Dedifferentiated amniotic fluid mesenchymal stem cell (primary cell): ENCODE measurements at regions not wholly inside any gene's neighbourhood (a gene's known extent, or its start where the extent isn't known, plus 50 kb on each side); places are given as distances from the start of the nearest gene placed in this dataset.
"Not testable (repeated sequence)": the region's sequence is repeated elsewhere in the genome, so short reads cannot be mapped to it uniquely, and the experiment has no call there.

Experiments
- DNase-seq: peaks from one replicate; pipeline ENCODE4 v3.0.0-alpha.2; 2016; ENCODE audit errors: extremely low spot score

DNA sequence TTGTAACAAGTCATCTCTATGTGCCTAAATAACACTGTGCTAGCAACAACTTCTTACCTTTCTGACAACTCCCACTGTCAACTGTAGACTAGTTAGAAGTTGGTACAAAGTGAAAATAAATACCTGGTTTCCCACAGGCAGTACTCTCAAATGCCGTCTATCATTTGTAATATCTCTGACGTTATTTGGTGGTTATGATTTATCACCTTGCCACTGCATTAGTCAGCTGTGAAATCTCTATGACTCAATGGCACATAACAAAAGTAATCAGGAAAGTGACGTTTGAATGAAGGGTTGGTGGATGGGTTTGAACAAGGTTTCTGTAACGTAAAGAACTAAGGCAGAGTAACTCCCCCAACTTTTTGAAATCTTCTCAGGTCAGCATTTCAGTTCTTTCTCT, 592.3 kb downstream of the MAT2B start:
- no peak for DNase-seq

DNA sequence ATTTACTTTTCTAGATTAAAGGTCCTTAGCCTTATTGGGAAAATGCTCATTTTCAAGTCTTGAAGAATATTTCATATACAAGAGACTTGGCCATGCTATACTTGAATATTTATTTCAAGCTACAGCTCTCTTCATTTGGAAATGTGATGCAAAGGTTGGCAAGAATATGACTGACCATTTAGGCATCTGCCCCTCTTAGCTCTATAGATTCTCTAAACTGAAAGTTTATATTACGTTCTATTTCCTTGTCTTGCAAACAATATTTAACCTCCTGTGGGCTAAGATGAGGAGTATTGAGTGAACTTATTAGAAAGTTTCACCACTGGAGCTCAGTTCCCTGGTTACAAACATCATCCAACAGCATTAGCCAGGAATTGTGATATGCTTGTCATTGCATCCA, 593.1 kb downstream of the MAT2B start:
- peak; percentile 40 for DNase-seq

DNA sequence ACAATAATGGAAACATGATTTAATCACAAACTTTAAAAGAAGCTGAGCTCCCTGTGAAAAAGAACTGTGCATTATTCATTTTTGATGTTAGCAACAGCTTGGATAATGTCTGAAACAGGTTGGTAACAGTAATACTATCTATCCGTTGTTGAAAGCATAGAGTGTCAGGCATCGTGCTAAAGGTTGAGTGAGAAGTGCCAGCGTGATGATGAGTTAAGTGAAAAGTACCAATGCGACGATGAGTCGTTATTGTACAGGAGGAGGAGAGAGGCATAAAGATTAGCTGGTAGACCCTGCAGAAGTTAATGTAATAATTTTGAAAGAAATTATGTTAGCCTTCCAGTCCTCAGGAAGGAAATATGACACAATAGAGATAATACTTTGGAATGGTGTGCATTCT, 593.6 kb downstream of the MAT2B start:
- DNase-seq: no peak

DNA sequence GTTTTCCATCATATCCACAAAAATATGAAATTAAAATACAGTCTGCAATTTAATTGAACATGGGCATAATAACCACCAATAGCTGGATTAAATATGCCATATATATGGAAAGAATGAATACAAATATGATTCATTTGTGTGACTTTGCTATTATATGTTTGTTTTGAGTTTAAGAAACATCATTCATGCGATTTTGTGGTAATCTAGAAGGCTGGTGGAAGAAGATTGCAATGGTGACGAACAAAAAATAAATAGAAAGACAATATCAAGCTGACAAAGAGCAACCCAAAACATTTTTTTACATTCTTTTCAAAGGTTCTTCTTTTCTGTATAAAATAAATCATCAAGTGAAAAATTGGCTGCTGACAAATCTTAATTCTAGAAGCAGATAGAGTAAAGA, 610.0 kb downstream of the MAT2B start:
- DNase-seq: no peak

DNA sequence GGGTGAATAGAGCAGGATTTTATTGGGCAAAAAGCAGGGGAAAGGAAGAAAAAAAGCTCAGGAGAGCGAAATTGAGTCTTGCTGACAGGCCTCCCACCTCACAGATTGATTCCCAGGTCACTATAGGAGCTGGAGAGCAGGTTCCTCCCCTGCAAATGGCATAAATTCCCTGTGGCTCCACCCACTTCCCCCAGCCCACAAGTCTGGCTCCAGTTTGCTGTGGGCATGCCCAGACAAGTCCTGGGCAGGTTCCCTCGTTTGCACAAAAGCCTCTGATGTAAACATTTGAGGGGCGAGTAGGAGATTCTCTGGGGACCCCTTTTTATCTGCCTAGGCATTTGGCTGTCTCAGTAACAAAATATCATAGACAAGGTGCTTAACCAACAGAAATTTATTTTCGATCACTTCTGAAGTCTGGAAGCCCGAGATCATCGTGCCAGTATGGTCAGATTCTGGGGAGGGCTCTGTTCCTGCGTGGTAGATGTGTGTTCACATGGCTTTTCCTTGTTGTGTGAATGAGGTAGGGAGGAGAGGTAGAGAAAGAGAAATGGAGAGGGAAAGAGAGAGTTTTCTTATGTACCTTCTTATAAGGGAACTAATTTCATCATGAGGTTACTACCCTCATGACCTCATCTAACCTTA, 614.5 kb downstream of the MAT2B start:
- no peak for DNase-seq

DNA sequence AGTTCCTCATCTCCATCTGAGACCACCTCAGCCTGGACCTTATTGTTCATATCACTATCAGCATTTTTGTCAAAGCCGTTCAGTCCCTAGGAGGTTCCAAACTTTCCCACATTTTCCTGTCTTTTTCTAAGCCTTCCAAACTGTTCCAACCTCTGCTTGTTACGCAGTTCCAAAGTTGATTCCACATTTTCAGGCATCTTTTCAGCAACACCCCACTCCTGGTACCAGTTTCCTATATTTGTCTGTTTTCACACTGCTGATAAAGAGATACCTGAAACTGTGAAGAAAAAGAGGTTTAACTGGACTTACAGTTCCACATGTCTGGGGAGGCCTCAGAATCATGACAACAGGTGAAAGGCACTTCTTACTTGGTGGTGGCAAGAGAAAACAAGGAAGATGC, 622.1 kb downstream of the MAT2B start:
- DNase-seq: no peak

DNA sequence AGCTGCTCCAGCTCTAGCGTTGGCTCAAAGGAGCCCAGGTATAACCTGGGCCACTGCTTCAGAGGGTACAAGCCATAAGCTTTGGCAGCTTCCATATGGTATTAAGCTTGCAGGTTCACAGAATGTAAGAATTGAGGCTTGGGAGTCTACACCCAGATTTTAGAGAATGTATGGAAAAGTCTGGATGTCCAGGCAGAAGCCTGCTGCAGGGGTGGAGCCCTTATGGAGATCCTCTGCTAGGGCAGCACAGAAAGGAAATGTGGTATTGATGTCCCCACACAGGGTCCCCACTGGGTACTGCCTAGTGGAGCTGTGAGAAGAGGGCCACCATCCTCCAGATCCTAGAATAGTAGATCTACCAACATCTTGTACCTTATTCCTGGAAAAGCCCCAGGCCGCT, 626.9 kb downstream of the MAT2B start:
- no peak for DNase-seq

DNA sequence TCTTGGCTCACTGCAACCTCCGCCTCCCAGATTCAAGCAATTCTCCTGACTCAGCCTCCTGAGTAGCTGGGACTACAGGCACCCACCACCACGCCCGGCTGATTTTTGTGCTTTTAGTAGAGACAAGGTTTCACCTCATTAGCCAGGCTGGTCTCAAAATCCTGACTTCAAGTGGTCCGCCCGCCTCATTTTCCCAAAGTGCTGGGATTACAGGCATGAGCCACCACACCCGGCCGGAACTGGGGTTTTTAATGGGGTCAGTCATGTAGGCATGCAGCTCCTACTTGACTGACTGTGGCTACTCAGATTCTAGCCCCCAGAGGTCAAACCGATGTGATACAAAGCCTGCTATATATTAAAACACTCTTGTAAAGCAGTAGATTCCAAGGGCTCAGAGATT, 631.7 kb downstream of the MAT2B start:
- DNase-seq: no peak

DNA sequence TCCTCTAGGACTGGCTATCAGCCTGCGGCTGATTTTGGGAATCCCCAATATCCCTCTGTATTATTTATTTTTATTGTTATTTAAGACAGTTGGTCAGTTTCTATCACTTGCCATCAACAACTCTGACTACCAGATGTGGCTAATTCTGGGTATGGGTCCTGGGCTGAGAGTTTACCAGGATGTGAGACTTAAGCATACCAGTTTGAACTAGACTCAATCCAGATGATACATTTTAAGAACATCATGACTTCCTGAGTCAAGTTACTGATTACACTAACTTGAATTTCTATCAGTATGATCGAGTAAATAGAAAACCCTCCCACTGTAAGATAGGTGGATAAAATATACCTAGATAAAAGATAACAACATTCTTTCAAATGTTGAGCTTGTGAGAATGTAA, 634.0 kb downstream of the MAT2B start:
- no peak for DNase-seq

DNA sequence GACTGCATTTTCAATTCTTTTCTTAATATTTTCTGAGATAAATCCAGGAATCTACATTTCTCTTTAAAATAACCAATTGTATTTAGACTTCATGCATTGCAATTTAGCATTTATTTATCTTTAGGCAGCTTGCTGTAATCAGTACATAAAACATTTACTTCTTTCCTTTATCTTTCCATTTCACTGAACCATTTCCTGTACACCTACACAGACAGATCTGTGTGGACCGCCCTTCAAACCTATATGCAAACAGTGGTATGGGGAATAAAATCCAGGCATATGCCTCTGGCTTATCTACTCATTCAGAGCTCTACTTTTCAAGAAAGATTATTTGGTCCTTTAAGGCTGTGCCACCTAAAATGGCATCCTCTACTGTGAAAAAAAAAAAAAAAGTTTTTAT, 640.0 kb downstream of the MAT2B start:
- no peak for DNase-seq

DNA sequence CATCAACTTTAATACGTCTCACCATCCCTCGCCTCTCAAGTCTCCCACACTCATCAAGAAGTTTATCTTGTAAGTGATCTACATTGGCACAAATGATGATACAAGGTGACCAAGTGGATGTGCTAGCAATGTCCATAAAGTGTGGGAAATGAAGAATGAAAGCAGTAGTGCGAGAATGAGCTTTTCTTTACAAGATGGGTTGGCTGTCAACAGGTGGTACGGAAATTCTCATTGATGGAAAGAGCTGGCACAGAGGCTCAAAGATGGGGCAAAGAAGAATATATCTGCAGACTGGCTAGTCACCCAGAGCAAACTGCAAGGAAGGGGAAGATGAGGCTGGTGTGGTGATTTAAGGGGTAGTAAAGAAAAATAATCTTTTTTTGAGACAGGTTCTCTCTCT, 640.8 kb downstream of the MAT2B start:
- DNase-seq: no peak

DNA sequence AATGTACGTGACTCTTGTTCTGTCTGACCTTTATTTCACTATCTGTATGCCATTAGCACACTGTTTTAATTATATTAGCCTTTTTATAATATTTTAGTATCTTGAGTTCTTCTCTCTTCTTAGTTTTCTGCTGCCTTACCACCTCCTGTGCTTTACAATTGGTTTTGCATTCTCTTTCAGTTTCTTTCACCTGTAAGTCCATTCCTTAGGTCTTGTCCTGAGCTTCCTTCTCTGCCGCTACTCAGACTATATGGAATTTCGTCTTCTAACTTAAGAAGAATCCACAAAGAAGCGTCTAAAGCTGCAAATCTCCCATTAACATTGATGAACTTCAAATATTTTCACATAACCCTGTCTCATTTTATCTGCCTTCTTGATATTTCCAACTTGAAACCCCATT, 642.9 kb downstream of the MAT2B start:
- no peak for DNase-seq

DNA sequence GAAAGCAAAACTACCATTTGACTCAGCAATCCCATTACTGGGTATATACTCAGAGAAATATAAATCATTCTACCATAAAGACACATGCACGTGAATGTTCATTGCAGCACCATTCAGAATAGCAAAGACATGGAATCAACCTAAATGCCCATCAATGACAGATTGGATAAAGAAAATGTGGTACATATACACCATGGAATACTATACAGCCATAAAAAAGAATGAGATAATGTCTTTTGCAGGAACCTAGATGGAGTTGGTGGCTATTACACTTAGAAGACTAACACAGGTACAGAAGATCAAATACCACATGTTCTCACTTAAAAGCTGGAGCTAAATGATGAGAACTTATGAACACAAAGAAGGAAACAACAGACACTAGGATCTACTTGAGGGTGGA, 647.1 kb downstream of the MAT2B start:
- not testable (repeated sequence) for DNase-seq

DNA sequence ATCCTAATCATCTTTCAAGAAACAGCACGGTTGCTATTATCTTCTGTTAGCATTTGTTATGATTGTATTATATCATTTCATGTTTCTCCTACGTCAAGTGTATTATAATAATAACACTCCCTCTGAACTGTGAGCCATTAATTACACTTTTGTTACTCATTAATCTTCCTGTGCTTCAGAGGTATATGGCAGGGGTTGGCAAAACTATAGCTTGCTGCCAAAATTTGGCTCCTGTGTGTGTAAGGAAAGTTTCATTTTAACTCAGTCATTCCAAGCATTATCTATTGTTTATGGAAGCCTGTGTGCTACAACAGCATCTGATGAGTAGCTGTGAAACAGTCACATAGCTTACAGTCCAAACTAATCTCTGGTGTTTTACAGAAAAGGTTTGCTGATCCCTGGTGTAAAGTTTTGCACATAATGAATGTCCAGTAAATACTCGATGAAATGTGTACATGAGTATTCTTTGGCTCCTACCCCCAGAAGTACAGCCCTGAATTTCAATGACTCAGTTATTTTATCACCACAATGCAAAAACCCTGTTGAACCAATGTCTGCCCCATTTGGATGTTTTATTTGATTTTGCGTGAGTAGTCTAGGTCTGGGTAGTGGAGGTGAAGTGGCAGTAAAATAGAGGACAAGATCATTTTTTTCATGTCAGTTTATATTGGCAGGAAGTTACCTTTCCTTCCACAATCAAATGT, 648.2 kb downstream of the MAT2B start:
- DNase-seq: no peak

DNA sequence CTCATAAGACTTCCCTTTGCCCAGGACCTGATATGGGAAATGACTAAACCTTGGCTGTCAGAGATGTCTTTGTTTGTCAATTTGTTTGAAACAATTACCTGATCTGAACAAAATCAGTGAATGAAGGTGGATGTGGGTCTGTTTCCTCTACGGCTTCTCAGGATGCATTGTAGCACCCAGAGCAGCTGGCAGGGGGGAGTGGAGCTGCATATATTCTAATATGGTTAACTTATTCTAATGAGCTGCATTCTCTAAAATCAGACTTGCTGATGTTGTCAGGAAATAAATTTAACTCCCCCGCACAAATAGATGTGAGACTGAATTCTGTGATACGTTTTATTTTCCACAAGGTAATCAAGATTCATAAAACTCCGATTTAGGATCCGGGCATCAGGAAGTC, 665.4 kb downstream of the MAT2B start:
- no peak for DNase-seq

DNA sequence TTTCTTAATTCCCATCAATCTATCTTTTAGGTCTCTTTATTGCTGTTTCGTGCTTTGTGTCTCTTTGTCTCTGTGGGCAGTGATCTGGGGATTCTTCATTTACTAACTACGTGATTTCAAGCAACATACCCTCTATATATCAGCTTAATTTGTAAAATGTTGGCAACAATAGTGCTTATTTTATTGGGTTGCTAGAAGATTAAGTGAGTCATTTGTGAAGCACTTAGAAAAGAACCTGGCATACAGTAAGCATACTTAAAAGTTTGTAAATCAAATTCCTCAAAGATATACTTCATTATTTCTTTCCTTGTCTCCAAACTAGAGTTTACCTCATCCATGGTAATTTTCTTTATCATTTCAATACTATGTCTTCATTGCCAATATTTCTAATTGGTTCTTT, 669.7 kb downstream of the MAT2B start:
- DNase-seq: peak; percentile 74

DNA sequence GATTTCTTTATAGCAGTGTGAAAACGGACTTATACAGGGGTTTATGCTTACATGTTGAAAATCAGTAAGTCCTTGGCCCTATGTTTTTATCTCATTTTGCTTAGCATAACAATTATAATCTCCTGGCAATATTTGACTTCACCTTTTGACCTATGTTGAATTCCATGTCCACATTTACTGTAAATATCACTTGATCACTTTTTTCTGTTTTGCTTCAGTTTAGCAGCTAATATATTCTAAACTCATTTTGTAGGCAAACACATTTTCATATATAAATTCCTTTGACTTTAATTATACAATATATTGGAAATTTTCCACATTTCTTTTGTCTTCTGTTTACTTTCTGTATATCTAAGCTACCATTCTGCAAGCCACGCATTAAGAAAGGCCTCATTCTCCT, 674.0 kb downstream of the MAT2B start:
- no peak for DNase-seq

DNA sequence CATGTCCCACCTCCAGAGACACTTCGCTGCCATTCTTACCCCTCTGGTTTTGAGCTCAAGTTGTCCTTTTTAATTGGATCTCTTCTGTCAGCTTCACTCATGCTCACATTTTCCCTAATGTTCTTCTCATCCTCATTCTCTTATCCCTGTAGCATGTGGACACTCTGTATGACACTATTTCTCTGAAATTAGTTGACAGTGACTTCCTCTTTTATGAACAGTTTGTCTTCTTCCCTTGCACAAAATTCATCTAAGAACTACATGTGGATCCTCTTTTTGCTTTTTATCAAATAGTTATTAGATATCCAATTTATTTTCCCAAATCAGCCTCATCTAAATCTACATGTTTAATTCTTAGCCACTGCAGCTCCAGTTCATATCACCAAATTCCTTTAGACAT, 676.2 kb downstream of the MAT2B start:
- DNase-seq: no peak

DNA sequence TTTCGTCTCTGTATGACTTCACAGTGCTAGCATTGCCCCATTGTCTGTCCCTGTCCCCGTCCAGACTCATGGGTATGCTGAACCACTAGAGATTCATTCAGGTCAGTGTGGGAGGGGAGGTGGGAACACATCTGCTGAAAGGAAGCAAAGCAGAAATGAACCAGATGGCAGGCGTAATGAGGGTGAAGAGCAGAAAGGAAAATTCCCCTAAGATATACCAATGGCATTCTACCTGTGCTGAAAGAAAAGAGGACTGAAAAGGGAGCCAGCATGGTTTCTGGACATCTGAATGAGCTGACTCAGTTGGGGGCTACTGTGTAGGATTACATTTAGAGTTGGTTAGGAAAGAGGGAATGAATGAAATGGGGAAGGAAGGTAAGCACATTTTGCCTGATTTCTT, 678.7 kb downstream of the MAT2B start:
- DNase-seq: no peak

DNA sequence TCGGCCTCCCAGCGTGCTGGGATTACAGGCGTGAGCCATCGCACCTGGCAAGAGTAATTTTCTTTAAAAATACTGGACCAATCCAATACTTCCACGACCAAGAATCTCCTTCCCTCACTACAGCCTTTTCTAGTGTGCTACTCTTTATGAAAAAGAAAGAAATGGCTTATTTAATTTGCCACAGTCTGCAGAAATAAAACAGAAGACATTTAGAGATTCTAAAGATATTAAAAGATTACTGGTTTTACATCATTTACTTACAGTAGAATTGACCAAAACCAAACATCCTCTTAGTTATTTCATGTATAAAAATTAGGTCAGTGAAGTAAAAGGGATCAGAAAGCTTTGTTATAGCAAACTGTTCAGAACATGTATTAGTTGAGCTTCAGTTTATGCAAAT, 679.6 kb downstream of the MAT2B start:
- DNase-seq: no peak

DNA sequence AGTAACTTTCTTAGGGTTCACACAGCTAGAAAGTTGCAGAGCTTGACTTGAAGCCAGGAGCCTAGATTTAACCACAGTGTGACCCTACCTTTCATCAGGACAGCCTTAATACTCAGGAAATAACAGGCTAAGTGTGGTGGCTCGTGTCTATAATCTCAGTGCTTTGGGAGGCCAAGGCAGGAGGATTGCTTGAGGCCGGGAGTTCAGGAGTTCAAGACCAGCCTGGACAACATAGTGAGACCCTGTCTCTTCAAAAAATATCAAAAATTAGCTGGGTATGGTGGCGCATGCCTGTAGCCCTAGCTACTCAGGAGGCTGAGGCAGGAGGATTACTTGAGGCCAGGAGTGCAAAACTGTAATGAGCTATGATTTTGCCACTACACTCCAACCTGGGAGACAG, 681.1 kb downstream of the MAT2B start:
- DNase-seq: no peak

DNA sequence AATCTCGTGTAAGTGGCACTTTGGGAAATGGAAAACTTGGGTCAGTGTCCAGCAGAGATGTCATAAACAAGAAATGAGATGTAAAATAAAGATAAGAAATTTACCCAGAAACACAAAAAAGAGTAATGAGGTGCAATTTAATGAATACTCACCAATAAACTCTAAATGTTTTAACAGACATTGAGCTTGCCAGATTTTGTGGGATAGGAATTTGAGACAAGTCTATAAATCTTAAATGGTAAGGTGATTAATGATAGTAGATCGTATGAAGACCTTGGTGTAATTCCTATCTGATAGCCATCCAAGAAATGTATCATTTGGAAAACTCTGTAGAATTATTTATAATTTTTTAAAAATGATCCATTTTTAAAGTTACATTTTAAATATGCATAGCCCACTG, 682.4 kb downstream of the MAT2B start:
- no peak for DNase-seq

DNA sequence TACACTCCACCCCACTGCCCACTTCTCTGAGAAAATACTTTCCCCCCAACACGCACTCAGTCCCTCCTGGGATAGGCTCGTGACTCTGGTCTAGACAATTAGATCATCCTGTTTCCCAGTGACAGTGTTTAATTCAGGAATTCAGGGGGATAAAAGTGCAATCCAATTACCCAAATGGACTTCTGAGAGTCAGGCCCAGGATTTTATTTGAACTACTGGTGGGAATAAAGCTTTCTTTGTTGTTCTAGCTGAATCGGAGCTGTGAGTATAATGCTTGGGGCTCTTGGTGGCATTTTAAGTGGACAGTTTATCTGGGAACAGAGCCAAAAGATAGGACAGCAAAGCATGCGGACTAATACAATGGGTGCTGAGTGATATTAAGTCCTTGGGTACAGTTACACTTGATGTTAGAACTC, 683.3 kb downstream of the MAT2B start:
- no peak for DNase-seq

DNA sequence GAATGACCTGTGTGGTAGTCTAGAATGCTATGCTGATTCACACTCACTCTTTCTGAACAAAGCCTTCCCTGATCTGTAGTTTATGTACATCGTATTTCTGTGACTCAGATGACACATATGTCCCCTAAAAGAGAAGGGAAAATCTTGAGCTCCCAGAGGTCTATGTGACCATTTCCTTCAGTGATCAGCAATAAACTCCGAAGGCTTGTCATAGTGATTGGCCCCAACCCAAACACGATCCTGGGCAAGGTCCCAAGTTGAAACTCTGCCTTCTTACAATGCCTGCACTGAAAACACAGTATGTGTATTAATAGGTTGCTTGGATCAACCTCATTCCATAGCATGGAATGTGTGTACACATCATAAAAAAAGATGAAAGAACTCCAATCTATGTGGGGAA, 685.8 kb downstream of the MAT2B start:
- DNase-seq: peak; percentile 62
